ENCODE measurements at regions not wholly inside any gene's neighbourhood (a gene's known extent, or its start where the extent isn't known, plus 50 kb on each side); places are given as distances from the start of the nearest gene placed in this dataset.

GRCh38 chr9:79868567-79869189, 296.9 kb downstream of the TLE4 start:
- TF ChIP-seq PCBP1 (IDR thresholded peaks at IDR 0.05; ENCODE audit: borderline replicate concordance, low read depth, low read length): no peak
- TF ChIP-seq ZNF777 (CRISPR knock-in tag; IDR thresholded peaks at IDR 0.05): no peak
- no peak for TF ChIP-seq SRSF1 (optimal IDR thresholded peaks at IDR 0.05; ENCODE audit: low read depth, low read length)
- no peak for TF ChIP-seq TRIM22 (IDR thresholded peaks at IDR 0.05)
- TF ChIP-seq U2AF1 (optimal IDR thresholded peaks at IDR 0.05; ENCODE audit: low read depth, low read length): no peak
- TF ChIP-seq TP53 (CRISPR knock-in tag; conservative IDR thresholded peaks at IDR 0.05): no peak
- no peak for TF ChIP-seq CTCF (CRISPR knock-in tag; IDR thresholded peaks at IDR 0.05)
- TF ChIP-seq, protein P1, sequence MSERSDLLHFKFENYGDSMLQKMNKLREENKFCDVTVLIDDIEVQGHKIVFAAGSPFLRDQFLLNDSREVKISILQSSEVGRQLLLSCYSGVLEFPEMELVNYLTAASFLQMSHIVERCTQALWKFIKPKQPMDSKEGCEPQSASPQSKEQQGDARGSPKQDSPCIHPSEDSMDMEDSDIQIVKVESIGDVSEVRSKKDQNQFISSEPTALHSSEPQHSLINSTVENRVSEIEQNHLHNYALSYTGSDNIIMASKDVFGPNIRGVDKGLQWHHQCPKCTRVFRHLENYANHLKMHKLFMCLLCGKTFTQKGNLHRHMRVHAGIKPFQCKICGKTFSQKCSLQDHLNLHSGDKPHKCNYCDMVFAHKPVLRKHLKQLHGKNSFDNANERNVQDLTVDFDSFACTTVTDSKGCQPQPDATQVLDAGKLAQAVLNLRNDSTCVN (CRISPR knock-in tag; IDR thresholded peaks at IDR 0.05; ENCODE audit: borderline replicate concordance): no peak
- no peak for TF ChIP-seq ZBTB7A (CRISPR knock-in tag; IDR thresholded peaks at IDR 0.05)
- TF ChIP-seq AKAP8 (CRISPR knock-in tag; IDR thresholded peaks at IDR 0.05): no peak
- no peak for TF ChIP-seq HNRNPH1 (optimal IDR thresholded peaks at IDR 0.05; ENCODE audit: low read depth, low read length)
